ENCODE measurements at regions not wholly inside any gene's neighbourhood (a gene's known extent, or its start where the extent isn't known, plus 50 kb on each side); places are given as distances from the start of the nearest gene placed in this dataset.
A peak's percentile ranks its signal among the peaks of the same experiment; 100 is the strongest.

DNA sequence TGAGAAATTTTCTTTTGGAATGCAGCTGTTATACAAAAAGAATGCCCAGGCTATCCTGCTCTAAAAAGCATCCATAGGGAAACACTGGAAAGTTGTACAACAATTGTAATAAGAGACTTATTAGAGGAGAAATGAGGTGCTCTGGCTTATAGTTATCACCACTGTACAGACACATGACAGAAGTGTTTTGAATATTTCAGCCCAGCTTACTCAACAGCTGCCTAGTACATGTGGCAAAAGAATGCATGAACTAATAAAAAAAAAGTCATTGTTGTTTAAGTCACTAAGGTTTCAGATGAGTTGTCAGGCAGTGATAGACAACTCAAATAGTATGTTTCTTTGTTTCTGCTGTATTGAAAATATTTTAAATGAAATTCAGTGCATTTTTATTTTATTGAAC lies 307.7 kb downstream of the GPM6A start:
- no peak for DNase-seq (ENCODE audit: insufficient read length, low spot score)
- no peak for FAIRE-seq

DNA sequence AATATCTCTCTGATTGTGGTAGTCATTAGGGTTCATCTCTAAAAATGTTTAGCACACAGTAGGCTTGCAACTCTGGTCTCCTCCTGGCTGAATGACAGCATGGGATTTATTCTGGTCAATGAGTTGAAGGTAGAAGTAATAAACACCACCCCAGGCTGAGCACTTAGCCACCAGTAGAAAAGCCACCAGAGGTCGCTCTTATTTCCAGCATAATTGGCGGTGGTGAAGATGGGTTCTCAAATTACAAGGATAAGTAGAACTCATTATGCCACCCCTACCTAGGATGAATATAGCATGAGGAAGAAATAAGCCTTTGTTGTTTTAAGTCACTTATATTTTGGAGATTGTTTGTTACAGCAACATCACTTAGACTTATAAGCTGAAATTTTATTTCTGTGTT lies 302.7 kb downstream of the GPM6A start:
- DNase-seq (ENCODE audit: insufficient read length, low spot score) (no peak), FAIRE-seq (no peak)

GRCh38 chr4:175511861-175512260 lies 300.2 kb downstream of the GPM6A start:
- no peak for DNase-seq (ENCODE audit: insufficient read length, low spot score)
- FAIRE-seq = no peak

GRCh38 chr4:175514174-175514573 lies 297.9 kb downstream of the GPM6A start:
- no peak for FAIRE-seq
- DNase-seq (ENCODE audit: insufficient read length, low spot score) = no peak

GRCh38 chr4:175530655-175531054 lies 281.4 kb downstream of the GPM6A start:
- DNase-seq (ENCODE audit: insufficient read length, low spot score) (no peak), FAIRE-seq (no peak)

- FAIRE-seq (no peak), DNase-seq (ENCODE audit: insufficient read length, low spot score) (peak; percentile 5)
These were observed 280.5 kb downstream of the GPM6A start for GRCh38 chr4:175531405-175532091.

DNA sequence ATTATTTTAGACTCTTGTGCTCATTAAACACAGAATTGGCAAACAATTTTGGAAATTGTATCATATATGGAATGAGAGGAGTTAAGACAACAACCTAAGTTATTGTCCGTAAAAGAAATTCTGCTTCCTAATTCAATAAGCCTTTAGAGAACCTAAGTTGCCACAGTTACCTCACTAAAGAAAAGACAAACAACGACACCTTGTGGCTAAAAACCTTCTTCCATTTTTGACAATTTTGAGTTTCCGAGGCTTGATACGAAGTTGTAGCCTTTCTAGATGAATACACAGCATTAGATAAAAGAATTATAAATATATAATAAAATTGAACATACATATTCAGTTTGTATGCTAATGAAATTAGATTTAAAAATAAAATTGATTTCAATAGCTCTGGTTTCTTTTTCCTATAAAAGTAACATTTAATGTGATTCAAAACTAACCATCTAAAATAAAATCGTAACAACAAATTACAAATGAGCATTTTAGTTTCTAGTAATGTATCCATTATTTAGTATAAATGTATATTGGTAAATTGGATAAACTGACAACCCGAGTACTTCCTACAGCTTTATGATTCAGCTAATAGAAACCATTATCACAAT lies 275.1 kb downstream of the GPM6A start:
- DNase-seq (ENCODE audit: insufficient read length, low spot score) = peak; percentile 28

GRCh38 chr4:175539498-175539897 lies 272.6 kb downstream of the GPM6A start:
- FAIRE-seq (no peak), DNase-seq (ENCODE audit: insufficient read length, low spot score) (no peak)

More for the DNA sequence above, 275.1 kb downstream of the GPM6A start:
- no peak for FAIRE-seq

GRCh38 chr4:175540151-175540550 lies 271.9 kb downstream of the GPM6A start:
- DNase-seq (ENCODE audit: insufficient read length, low spot score) (peak; percentile 5), FAIRE-seq (no peak)

- no peak for DNase-seq (ENCODE audit: insufficient read length, low spot score)
- FAIRE-seq = no peak
These were observed 271.3 kb downstream of the GPM6A start for GRCh38 chr4:175540732-175541131.

DNA sequence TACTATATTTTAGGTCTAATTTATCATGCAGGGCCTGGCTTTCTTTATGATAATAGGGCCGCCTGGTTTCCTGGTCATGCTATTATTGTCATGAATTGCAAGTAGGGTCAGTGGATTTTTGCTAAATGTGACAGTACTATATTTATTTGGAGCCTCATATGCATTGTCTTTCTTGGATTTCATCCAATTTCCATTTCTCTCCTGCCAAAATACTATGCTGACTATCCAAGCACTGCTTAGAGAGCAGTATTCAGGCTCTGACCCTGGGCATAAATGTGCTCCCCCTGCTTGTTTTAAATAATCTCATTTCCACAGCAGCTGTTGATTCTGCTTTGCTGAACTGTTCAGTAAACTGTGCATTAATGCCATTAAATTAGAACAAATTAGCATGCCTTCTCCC lies 269.3 kb downstream of the GPM6A start:
- DNase-seq (ENCODE audit: insufficient read length, low spot score) = no peak
- no peak for FAIRE-seq

DNA sequence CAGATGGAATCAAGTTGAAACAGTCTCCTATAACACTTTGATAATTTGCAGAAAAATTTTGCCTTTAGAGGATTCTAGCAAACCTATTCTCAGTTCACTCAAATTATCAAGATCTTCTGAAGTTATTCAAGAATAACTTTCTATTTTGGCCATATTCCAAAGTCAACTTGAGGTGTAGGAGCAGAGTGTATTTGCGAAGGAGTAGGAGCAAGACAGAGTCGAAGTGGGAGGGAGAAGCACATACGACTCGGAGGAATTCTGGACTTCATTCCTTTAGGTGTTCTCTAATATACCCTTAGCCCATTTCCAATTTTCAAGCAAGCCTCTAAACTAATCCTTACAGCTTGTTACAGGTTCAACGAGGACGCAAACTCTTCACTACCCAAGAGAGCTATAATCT lies 252.9 kb downstream of the GPM6A start:
- FAIRE-seq = no peak
- no peak for DNase-seq (ENCODE audit: insufficient read length, low spot score)

DNA sequence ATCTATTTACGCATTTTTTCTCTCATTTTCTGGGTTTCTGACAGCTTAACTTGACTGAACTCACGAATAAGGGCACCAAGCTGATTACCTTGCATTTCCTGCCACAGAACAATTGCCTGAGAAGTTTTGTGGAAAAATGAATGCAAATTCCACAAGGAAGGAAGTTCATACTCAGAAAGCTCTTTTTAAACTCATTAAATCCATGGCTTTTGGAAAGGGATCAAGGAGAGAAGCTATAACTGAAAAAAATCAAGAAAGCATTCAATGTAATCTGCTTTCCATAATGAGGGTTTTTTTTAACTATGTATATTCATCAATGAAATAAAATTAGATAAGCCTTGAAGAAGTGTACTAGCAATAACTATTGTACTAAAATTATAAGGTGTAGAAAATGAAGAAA lies 252.5 kb downstream of the GPM6A start:
- DNase-seq (ENCODE audit: insufficient read length, low spot score) (no peak), FAIRE-seq (no peak)

GRCh38 chr4:175560604-175561003 lies 251.5 kb downstream of the GPM6A start:
- DNase-seq (ENCODE audit: insufficient read length, low spot score) (peak; percentile 33), FAIRE-seq (no peak)

GRCh38 chr4:175561696-175562095 lies 250.4 kb downstream of the GPM6A start:
- FAIRE-seq (no peak), DNase-seq (ENCODE audit: insufficient read length, low spot score) (no peak)

DNA sequence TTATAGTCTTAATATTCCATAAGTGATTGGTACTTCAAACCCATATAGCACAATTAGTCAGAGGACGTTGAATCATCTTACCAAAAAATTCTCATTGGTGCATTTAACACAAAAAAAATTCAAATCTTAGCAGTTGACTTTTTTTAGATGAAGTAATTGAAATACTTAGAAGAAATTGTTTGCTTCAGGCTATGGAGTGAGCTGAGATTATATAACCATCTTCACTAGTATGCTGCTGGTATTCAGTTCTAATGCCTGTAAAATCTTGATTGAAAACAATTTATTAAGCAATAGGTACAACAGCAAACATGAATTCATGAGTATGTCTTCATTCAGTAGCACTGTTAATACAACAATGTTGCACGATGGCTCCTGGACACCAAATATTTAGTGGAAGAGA lies 250.0 kb downstream of the GPM6A start:
- FAIRE-seq = no peak
- no peak for DNase-seq (ENCODE audit: insufficient read length, low spot score)

DNA sequence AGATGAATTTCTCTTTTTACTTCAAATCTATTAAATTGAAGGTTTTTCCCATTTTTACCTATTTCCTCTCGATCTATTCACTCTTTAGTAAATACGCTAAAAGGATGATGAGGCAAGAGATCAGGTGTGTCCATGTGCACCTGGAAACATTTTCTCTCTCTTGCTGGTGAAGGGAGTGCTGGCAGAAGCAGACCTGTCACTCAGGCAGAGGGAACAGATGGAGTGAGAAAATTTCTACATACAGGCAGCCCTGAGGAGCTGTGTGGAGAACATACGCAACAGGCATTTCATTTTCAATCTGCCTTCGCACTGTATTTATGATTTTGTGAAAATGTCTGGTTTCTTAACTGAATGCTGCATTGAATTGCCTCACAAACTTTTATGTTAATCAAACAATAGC lies 249.5 kb downstream of the GPM6A start:
- FAIRE-seq (no peak), DNase-seq (ENCODE audit: insufficient read length, low spot score) (no peak)

Data from HTR-8/SVneo (cell line).